SW 1271 (cell line): ENCODE measurements at regions not wholly inside any gene's neighbourhood (a gene's known extent, or its start where the extent isn't known, plus 50 kb on each side); places are given as distances from the start of the nearest gene placed in this dataset.

Source experiments
- DNase-seq, 2 experiments: peaks; one replicate each; lab custom pipeline; 2025; lab: John Stamatoyannopoulos, UW

DNA sequence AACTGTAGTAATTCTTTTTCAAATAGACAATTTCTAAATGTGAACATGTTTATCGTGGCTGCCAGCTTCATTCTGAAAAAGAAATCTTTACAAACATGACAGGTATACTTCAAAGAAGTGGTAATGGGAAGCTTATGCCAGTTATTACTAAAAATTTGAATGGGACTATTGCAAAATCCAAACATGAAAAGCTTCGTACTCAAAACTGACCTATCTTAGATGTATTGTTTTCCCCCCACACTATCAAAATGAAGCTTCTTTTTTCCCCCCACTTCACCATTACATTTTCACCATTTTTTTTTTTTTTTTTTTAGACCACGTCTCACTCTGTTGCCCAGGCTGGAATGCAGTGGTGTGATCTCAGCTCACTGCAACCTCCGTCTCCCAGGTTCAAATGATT, 50.4 kb upstream of the SERTAD2 start:
- DNase-seq = no peak

GRCh38 chr2:64704996-64705395, 51.3 kb upstream of the SERTAD2 start:
- DNase-seq = no peak

GRCh38 chr2:64707276-64707675, 53.6 kb upstream of the SERTAD2 start:
- no peak for DNase-seq

- no peak for DNase-seq
These were observed 55.1 kb upstream of the SERTAD2 start for GRCh38 chr2:64708829-64709228.

DNA sequence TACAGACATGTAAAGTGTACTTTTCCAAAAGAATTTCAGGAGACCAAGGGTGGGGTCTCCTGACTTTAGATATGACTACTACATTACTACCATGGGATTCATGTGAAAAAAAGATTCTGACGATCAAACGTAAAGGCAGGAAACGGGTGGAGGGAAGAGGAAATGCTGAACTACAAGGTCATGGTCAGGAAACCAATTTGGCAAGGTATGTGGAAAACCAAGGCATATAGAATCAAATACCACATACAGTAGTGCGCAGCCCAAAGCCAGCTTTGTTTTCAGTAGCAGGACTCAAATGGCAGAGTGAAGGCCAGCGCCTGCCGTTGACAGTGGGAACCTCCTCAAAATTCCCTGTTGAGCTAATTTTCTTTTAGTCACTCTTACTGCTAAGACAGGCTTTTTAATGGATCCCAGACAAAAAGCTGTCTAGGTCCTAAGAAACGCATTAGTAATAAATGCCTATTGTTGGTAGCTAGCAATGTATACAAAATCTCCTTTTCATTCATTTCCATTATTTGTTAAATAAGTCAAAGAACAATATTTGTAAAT, 57.6 kb upstream of the SERTAD2 start:
- DNase-seq = no peak

- no peak for DNase-seq
These were observed 60.0 kb upstream of the SERTAD2 start for GRCh38 chr2:64713686-64714085.

DNA sequence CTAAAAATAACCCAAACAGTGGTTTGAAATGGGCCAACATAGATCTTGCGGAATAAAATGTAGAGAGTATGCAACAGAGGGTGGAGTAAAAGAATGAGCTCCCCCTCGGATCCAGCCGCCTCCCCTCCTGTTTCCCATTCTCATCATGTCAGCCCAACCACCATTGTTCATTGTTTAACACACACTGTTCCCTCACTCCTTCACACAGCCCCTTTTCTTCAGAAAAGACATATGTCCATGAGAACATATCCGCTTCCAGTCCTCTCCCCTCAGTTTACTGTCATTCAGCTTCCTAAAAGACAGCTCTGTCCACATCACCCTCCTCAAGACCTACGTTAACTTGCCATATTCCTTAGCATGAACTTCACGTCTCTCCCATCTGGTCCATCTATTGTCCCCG, 62.9 kb upstream of the SERTAD2 start:
- no peak for DNase-seq

- DNase-seq = no peak
These were observed 64.7 kb upstream of the SERTAD2 start for GRCh38 chr2:64718250-64718885.

DNA sequence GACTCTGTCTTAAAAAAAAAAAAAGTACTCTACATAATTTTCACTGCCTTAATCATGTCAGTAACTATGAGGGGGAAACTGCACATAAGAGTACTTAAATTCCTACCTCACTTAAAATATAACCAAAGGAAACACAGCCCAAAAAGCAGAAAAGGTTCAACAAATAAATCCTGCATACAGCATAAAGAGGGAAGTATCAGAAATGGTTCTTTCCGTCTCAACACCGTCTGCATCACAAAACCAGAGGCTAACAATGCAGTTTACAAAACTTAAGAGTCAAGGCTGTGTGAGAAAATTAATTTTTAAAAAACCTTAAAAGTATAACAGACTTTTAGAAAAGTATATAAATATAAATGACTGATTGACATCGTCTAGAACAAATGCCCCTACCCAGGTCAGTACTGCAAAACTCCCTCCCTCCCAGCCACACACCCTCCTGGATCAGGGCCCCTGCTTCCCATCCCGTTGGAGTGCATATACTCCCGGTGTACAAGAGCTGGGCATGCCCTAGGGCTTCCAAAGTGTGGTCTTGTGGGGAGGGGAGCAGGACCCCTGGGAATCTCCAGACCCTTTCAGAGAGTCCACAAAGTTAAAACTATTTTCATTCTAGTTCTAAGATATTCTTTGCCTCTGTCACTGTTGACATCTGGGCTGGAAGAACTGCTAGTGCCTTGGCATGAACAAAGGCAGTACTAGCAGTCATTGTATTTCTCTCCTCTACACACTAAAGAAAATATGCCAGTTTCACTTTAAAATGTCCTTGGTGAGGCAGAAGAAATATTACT, 67.0 kb upstream of the SERTAD2 start:
- no peak for DNase-seq

DNA sequence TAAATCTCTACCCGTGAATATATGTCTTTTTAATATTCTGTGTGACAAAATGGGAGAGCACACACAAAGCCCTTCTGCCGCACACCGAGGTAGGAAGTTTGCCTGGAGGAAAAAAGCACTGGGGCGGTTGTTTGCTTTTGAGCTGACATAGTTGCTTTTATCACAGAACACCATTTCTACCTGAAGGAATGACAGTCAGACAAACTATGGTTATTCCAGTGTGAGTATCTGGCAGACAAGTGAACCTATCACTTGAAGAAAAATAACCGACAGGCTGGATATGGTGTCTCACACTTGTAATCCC, 67.6 kb upstream of the SERTAD2 start:
- DNase-seq = no peak

- no peak for DNase-seq
These were observed 68.8 kb upstream of the SERTAD2 start for GRCh38 chr2:64722291-64723044.

DNA sequence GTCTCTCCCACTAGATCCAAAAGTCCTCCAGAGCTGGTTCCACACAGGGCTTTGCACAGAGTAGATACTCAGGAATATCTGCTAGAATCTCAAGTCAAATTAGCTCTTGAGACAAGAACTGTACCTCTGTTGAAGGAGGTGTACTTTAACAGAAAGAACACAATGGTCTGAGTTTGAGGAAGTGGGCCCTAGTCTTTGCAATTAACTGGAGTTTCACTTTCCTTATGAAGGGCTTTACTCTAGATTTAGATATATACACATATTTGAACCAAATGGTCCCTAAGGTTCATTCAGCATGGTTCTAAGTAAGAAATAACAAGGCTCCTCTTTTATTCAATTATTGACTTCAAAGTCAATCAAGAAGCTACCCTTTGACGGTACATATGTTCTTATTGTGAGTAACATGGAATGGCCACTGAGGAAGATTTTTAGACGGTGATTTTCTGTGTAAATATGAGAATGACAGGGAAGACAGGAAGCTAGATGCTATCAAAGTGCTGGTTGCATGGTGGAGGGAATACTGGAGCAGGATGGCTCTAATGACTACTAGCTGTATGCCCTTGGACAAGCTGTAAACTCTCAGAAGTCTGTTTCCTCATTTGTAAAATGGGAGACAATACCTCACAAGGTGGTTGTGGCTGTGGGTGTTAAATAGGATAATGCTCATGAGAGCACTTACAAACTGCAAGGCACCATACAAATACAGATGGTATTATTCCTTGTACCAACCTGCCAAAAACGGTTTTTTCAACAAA, 73.5 kb upstream of the SERTAD2 start:
- no peak for DNase-seq

DNA sequence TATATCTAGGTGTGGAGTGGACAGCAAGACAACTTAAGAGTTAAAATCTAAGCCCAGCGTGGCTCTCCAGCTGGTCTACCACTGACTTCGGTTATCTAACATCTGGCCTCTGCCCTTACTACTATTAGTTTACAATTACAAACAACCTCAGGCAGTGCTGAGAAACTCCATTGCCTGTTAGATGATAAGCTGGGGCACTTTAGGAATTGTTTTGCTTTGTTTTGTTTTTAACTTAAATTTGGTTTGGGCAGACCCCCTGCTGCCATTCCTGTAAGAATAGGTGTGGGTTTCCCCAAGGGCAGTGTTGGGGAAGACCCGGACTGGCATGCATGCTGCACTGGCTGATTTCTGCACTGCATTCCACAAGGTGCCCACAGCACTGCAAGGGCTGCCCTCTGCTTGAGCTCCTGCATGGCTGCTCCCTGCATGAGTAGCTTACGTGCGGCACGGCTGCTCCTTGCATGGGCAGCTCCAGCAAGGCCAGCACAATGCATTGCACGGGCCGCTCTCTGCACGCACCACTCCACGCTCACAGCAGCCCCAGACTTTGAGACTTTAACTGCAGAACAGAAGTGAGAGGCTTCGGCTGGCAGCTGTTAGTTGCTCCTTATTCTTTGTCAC, 74.2 kb upstream of the SERTAD2 start:
- no peak for DNase-seq

- DNase-seq = no peak
These were observed 77.0 kb upstream of the SERTAD2 start for GRCh38 chr2:64730551-64731262.

- DNase-seq = no peak
These were observed 77.5 kb upstream of the SERTAD2 start for GRCh38 chr2:64731263-64731643.

GRCh38 chr2:64731746-64732145, 78.0 kb upstream of the SERTAD2 start:
- no peak for DNase-seq

GRCh38 chr2:64732146-64732545, 78.4 kb upstream of the SERTAD2 start:
- DNase-seq = no peak

- DNase-seq = no peak
These were observed 81.8 kb upstream of the SERTAD2 start for GRCh38 chr2:64735504-64735903.

DNA sequence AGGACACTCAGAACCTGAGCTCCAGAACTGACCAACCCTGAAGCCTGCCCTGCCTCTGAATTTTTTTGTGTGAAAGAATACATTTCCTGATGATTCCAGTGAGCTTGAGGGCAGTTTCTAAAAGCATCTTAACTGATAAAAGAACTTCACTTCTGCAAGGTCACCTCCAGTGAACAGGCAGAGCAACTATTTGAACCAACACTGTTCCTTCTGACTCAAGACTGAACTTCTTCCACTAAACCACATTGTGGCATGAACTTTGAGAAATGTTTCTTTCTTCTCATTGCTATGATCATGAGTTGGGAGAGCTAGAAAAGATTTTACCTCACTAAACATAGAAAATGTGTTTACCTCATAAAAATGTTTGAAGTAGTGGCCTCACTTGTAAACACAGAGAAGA, 83.8 kb upstream of the SERTAD2 start:
- no peak for DNase-seq

DNA sequence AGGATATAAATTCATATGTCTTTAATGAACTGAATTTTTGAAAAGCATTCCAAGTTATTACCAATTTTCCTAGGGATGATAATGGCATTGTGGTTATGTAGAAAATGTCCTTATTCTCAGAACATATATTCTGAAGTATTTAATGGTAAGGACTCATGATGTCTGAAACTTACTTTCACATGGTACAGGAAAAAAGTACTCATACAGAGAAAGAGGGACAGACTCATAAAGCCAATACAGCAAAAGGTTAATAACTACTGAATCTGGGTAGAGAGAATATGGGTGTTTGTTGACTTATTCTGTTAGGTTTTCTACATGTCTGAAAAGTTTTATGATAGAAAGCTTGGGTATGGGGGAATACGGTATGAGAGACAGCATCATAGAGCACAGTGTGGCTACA, 84.3 kb upstream of the SERTAD2 start:
- DNase-seq = no peak

DNA sequence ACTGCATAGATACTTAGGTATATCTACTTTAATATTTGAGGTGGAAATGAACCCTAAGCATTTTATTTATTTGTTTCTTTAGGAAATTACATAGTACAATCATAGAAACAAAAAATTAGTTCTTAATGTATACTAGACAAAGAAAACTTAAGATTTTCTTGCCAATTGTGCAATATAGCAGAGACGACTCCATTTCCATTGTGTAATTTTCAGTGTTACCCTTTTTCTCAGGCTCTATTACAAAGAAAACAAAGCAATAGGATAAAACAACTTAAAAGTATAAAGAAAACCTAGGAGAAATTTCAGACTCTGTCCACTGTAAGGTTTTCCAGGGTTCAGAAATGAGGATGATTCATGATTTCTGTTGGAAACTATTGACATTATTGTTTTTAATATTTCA, 89.0 kb upstream of the SERTAD2 start:
- no peak for DNase-seq
